H9 (cell line): ENCODE measurements at regions not wholly inside any gene's neighbourhood (a gene's known extent, or its start where the extent isn't known, plus 50 kb on each side); places are given as distances from the start of the nearest gene placed in this dataset.

Experiments used
- DNase-seq: peaks from one replicate; pipeline ENCODE4 v3.0.0-alpha.2; 2017
- H2AFZ ChIP-seq: one replicate; pipeline ENCODE4 v1.6.1; 2013; ENCODE audit warnings: mild to moderate bottlenecking, low read length, control low read depth, moderate library complexity
- H2AK5ac ChIP-seq: 2 replicates; pipeline ENCODE4 v1.6.1; 2013; ENCODE audit warnings: low read length, control low read depth, mixed read lengths; ENCODE audit not compliant: insufficient read length
- H2BK120ac ChIP-seq: one replicate; pipeline ENCODE4 v1.6.1; 2013; ENCODE audit warnings: low read depth, mild to moderate bottlenecking, low read length, control low read depth, inconsistent platforms; ENCODE audit not compliant: poor library complexity, severe bottlenecking
- H2BK12ac ChIP-seq: 2 replicates; pipeline ENCODE4 v1.6.1; 2013; ENCODE audit warnings: low read length, control low read depth, mixed read lengths, low read depth; ENCODE audit not compliant: insufficient read length
- H2BK15ac ChIP-seq: 2 replicates; pipeline ENCODE4 v1.6.1; 2013; ENCODE audit warnings: low read depth, low read length, control low read depth
- H2BK20ac ChIP-seq: one replicate; pipeline ENCODE4 v1.6.1; 2013; ENCODE audit warnings: low read depth, mild to moderate bottlenecking, low read length, control low read depth, inconsistent platforms; ENCODE audit not compliant: poor library complexity, severe bottlenecking
- H2BK5ac ChIP-seq: 2 replicates; pipeline ENCODE4 v1.6.1; 2013; ENCODE audit warnings: low read length, control low read depth, mixed read lengths; ENCODE audit not compliant: insufficient read length
- H3K14ac ChIP-seq: 2 replicates; pipeline ENCODE4 v1.6.1; 2013; ENCODE audit warnings: low read length, control low read depth; ENCODE audit not compliant: insufficient read depth
- H3K18ac ChIP-seq: 2 replicates; pipeline ENCODE4 v1.6.1; 2013; ENCODE audit warnings: low read depth, mild to moderate bottlenecking, mixed read lengths, low read length, control low read depth; ENCODE audit not compliant: insufficient read length
- H3K23ac ChIP-seq: 2 replicates; pipeline ENCODE4 v1.6.1; 2013; ENCODE audit warnings: low read length, control low read depth, mixed read lengths, low read depth; ENCODE audit not compliant: insufficient read length
- H3K23me2 ChIP-seq: 2 replicates; pipeline ENCODE4 v1.6.1; 2013; ENCODE audit warnings: low read depth, mild to moderate bottlenecking, mixed read lengths, low read length, control low read depth; ENCODE audit not compliant: insufficient read length, poor library complexity, severe bottlenecking
- H3K27ac ChIP-seq: 2 replicates; pipeline ENCODE4 v1.5.1; 2013; ENCODE audit warnings: low read length, control low read depth, mixed read lengths, low read depth; ENCODE audit not compliant: insufficient read length
- H3K27me3 ChIP-seq: 2 replicates; pipeline ENCODE4 v1.6.1; 2013; ENCODE audit warnings: low read length, control low read depth, inconsistent platforms; ENCODE audit not compliant: insufficient read depth
- H3K4ac ChIP-seq: 2 replicates; pipeline ENCODE4 v1.6.1; 2013; ENCODE audit warnings: low read depth, mild to moderate bottlenecking, control low read depth, inconsistent platforms, low read length, moderate library complexity
- H3K4me1 ChIP-seq: 2 replicates; pipeline ENCODE4 v1.6.1; 2013; ENCODE audit warnings: low read length, control low read depth, inconsistent platforms; ENCODE audit not compliant: insufficient read depth
- H3K4me2 ChIP-seq: 2 replicates; pipeline ENCODE4 v1.6.1; 2013; ENCODE audit warnings: low read length, control low read depth, mixed read lengths; ENCODE audit not compliant: insufficient read length, insufficient read depth
- H3K56ac ChIP-seq: 2 replicates; pipeline ENCODE4 v1.6.1; 2013; ENCODE audit warnings: low read depth, mild to moderate bottlenecking, mixed read lengths, low read length, control low read depth; ENCODE audit not compliant: insufficient read length
- H3K79me1 ChIP-seq: 2 replicates; pipeline ENCODE4 v1.6.1; 2013; ENCODE audit warnings: low read depth, mild to moderate bottlenecking, moderate library complexity, low read length, control low read depth, inconsistent platforms; ENCODE audit not compliant: insufficient read depth, poor library complexity, severe bottlenecking
- H3K79me2 ChIP-seq: 2 replicates; pipeline ENCODE4 v1.6.1; 2013; ENCODE audit warnings: low read length, control low read depth, inconsistent platforms; ENCODE audit not compliant: insufficient read depth
- H3K9ac ChIP-seq: 2 replicates; pipeline ENCODE4 v1.6.1; 2013; ENCODE audit warnings: low read length, control low read depth, mixed read lengths; ENCODE audit not compliant: insufficient read length; ENCODE audit errors: extremely low read depth
- H3K9me3 ChIP-seq: one replicate; pipeline ENCODE4 v1.6.1; 2013; ENCODE audit warnings: low read depth, low read length, inconsistent platforms; ENCODE audit not compliant: control insufficient read depth
- H3T11ph ChIP-seq: one replicate; pipeline ENCODE4 v1.6.1; 2013; ENCODE audit warnings: mild to moderate bottlenecking, low read length, control low read depth, inconsistent platforms
- H4K20me1 ChIP-seq: one replicate; pipeline ENCODE4 v1.6.1; 2013; ENCODE audit not compliant: control insufficient read depth, insufficient read length, insufficient read depth
- H4K5ac ChIP-seq: 2 replicates; pipeline ENCODE4 v1.6.1; 2013; ENCODE audit warnings: low read depth, mild to moderate bottlenecking, mixed read lengths, low read length, control low read depth; ENCODE audit not compliant: insufficient read length
- H4K8ac ChIP-seq: replicated peaks from 2 replicates; pipeline ENCODE4 v1.6.1; 2013; ENCODE audit warnings: low read length, control low read depth, mixed read lengths, low read depth; ENCODE audit not compliant: insufficient read length
- H4K91ac ChIP-seq: 2 replicates; pipeline ENCODE4 v1.6.1; 2013; ENCODE audit warnings: low read depth, mild to moderate bottlenecking, moderate library complexity, mixed read lengths, low read length, control low read depth; ENCODE audit not compliant: insufficient read length
- H3K27ac Mint-ChIP-seq, 3 experiments: 2 replicates in 2 of 3; 3 replicates in 1 of 3; pipeline ENCODE4 v1.8.0; 2020 to 2021; ENCODE audit warnings: mixed read lengths in 3 of 3, mild to moderate bottlenecking in 1 of 3, moderate library complexity in 1 of 3
- H3K27me3 Mint-ChIP-seq: 2 replicates; pipeline ENCODE4 v1.8.0; 2021; ENCODE audit warnings: low read depth, mild to moderate bottlenecking, moderate library complexity, mixed read lengths
- H3K36me3 Mint-ChIP-seq, 3 experiments: 2 replicates in 2 of 3; 3 replicates in 1 of 3; pipeline ENCODE4 v1.8.0; 2020 to 2021; ENCODE audit warnings: low read depth in 3 of 3, mixed read lengths in 3 of 3; ENCODE audit not compliant: insufficient read depth in 1 of 3
- H3K4me1 Mint-ChIP-seq, 2 experiments: 2 replicates each; pipeline ENCODE4 v1.8.0; 2020; ENCODE audit warnings: mixed read lengths in 2 of 2
- H3K4me3 Mint-ChIP-seq, 2 experiments: 2 replicates in 1 of 2; 3 replicates in 1 of 2; pipeline ENCODE4 v1.8.0; 2020 to 2021; ENCODE audit warnings: mild to moderate bottlenecking in 2 of 2, mixed read lengths in 2 of 2, moderate library complexity in 1 of 2
- H3K9me3 Mint-ChIP-seq, 2 experiments: 2 replicates in 1 of 2; 3 replicates in 1 of 2; pipeline ENCODE4 v1.8.0; 2020; ENCODE audit warnings: mild to moderate bottlenecking in 2 of 2, mixed read lengths in 2 of 2, moderate library complexity in 1 of 2
- CTCF ChIP-seq: fragments of 200-600 bp; sonication (generic); conservative IDR thresholded peaks from 3 replicates; pipeline ENCODE4 v1.8.0; 2021; ENCODE audit warnings: antibody characterized with exemption, mild to moderate bottlenecking
- WGBS: extraction: QIAGEN DNeasy Blood & Tissue Kit; methylation state at CpG from one replicate; pipeline ENCODE4 v1.1.7; 2013; ENCODE audit warnings: missing lambda C conversion rate, low lambda C conversion rate, mixed read lengths; ENCODE audit not compliant: insufficient read length; ENCODE audit errors: extremely low coverage; 5-methylcytosine and 5-hydroxymethylcytosine counted together

- H3K27ac Mint-ChIP-seq = no peak overlapping the region
- no peaks in the 10 kb centered on the region for H3K27me3 Mint-ChIP-seq
- Histone ChIP-seq H4K5ac (no peak overlapping the region), H3K14ac (no peak overlapping the region), H3K9me3 (no peaks in the 10 kb centered on the region), H3K4me1 (no peaks in the 10 kb centered on the region), H2BK12ac (no peak overlapping the region), H3K79me2 (no peaks in the 10 kb centered on the region), H2BK15ac (no peak overlapping the region), H2BK5ac (no peak overlapping the region), H3K18ac (no peak overlapping the region), H3K9ac (no peak overlapping the region), H3K27me3 (no peaks in the 10 kb centered on the region), H2AFZ (no peak overlapping the region), H3K4me2 (no peak overlapping the region), H3K23me2 (no peaks in the 10 kb centered on the region), H3K27ac (no peak overlapping the region), H3K56ac (no peak overlapping the region), H4K91ac (no peak overlapping the region), H2BK120ac (no peak overlapping the region), H4K20me1 (no peaks in the 10 kb centered on the region), H4K8ac (no peak overlapping the region), H3K79me1 (no peaks in the 10 kb centered on the region), H3K23ac (no peak overlapping the region), H2BK20ac (no peak overlapping the region), H3K4ac (no peak overlapping the region), H3T11ph (no peak overlapping the region), H2AK5ac (no peak overlapping the region)
- peaks cover 0 to 4% (median 0%) of the 10 kb centered on the region in 3 experiments; a peak in 1 of 7 replicates for H3K36me3 Mint-ChIP-seq
- no peaks in the 10 kb centered on the region for H3K4me1 Mint-ChIP-seq
- no peaks in the 10 kb centered on the region for H3K9me3 Mint-ChIP-seq
- H3K4me3 Mint-ChIP-seq = no peak overlapping the region
- no peak for TF ChIP-seq CTCF
- WGBS = no CpG with 5 or more reads among the region's 3 CpGs
- no peak for DNase-seq
These were observed 65.4 kb upstream of the GK2 start for GRCh38 chr4:79473439-79473724.
